ENCODE measurements at regions not wholly inside any gene's neighbourhood (a gene's known extent, or its start where the extent isn't known, plus 50 kb on each side); places are given as distances from the start of the nearest gene placed in this dataset.

- Histone ChIP-seq H3K79me2 (ENCODE audit: insufficient read depth, low read length) (no peaks in the 10 kb centered on the region), H3K27me3 (ENCODE audit: insufficient read depth, low read length) (no peaks in the 10 kb centered on the region), H3K4me2 (ENCODE audit: insufficient read depth, low read length) (no peak overlapping the region), H2AFZ (ENCODE audit: low read length) (no peak overlapping the region), H3K27ac (ENCODE audit: low read depth, low read length) (no peak overlapping the region), H3K4me3 (ENCODE audit: insufficient read depth, low read length) (no peak overlapping the region), H3K36me3 (ENCODE audit: insufficient read depth, low read length) (no peaks in the 10 kb centered on the region), H3K4me1 (ENCODE audit: insufficient read depth, low read length) (no peaks in the 10 kb centered on the region), H3K9me3 (ENCODE audit: low read depth, low read length) (no peaks in the 10 kb centered on the region), H4K20me1 (ENCODE audit: insufficient read depth, low read length) (no peaks in the 10 kb centered on the region)
- no peak for TF ChIP-seq CTCF (IDR thresholded peaks at IDR 0.05; ENCODE audit: extremely low read depth, low read depth, low read length)
- DNase-seq (ENCODE audit: insufficient read length, low spot score, missing footprints) = no peak
Measured at GRCh38 chr18:54076166-54076565, 148.3 kb downstream of the MBD2 start.

GRCh38 chr18:54075689-54076088, 148.8 kb downstream of the MBD2 start:
- DNase-seq (ENCODE audit: insufficient read length, low spot score, missing footprints) = no peak
- Histone ChIP-seq H3K4me2 (ENCODE audit: insufficient read depth, low read length) (no peak overlapping the region), H2AFZ (ENCODE audit: low read length) (no peak overlapping the region), H4K20me1 (ENCODE audit: insufficient read depth, low read length) (no peaks in the 10 kb centered on the region), H3K9me3 (ENCODE audit: low read depth, low read length) (no peaks in the 10 kb centered on the region), H3K4me3 (ENCODE audit: insufficient read depth, low read length) (no peak overlapping the region), H3K36me3 (ENCODE audit: insufficient read depth, low read length) (no peaks in the 10 kb centered on the region), H3K79me2 (ENCODE audit: insufficient read depth, low read length) (no peaks in the 10 kb centered on the region), H3K4me1 (ENCODE audit: insufficient read depth, low read length) (no peaks in the 10 kb centered on the region), H3K27me3 (ENCODE audit: insufficient read depth, low read length) (no peaks in the 10 kb centered on the region), H3K27ac (ENCODE audit: low read depth, low read length) (no peak overlapping the region)
- no peak for TF ChIP-seq CTCF (IDR thresholded peaks at IDR 0.05; ENCODE audit: extremely low read depth, low read depth, low read length)

- Histone ChIP-seq H3K4me1 (ENCODE audit: insufficient read depth, low read length) (no peaks in the 10 kb centered on the region), H3K27me3 (ENCODE audit: insufficient read depth, low read length) (no peaks in the 10 kb centered on the region), H3K36me3 (ENCODE audit: insufficient read depth, low read length) (no peaks in the 10 kb centered on the region), H3K27ac (ENCODE audit: low read depth, low read length) (no peak overlapping the region), H3K4me3 (ENCODE audit: insufficient read depth, low read length) (no peak overlapping the region), H2AFZ (ENCODE audit: low read length) (no peak overlapping the region), H4K20me1 (ENCODE audit: insufficient read depth, low read length) (no peaks in the 10 kb centered on the region), H3K79me2 (ENCODE audit: insufficient read depth, low read length) (no peaks in the 10 kb centered on the region), H3K9me3 (ENCODE audit: low read depth, low read length) (no peaks in the 10 kb centered on the region), H3K4me2 (ENCODE audit: insufficient read depth, low read length) (no peak overlapping the region)
- no peak for DNase-seq (ENCODE audit: insufficient read length, low spot score, missing footprints)
- no peak for TF ChIP-seq CTCF (IDR thresholded peaks at IDR 0.05; ENCODE audit: extremely low read depth, low read depth, low read length)
Measured at GRCh38 chr18:54069729-54070128, 154.7 kb downstream of the MBD2 start.

- H3K4me3 ChIP-seq (ENCODE audit: insufficient read depth, low read length) = no peak overlapping the region
- H3K4me2 ChIP-seq (ENCODE audit: insufficient read depth, low read length) = no peak overlapping the region
- no peaks in the 10 kb centered on the region for H3K4me1 ChIP-seq (ENCODE audit: insufficient read depth, low read length)
- H3K9me3 ChIP-seq (ENCODE audit: low read depth, low read length) = no peaks in the 10 kb centered on the region
- no peak for DNase-seq (ENCODE audit: insufficient read length, low spot score, missing footprints)
- H4K20me1 ChIP-seq (ENCODE audit: insufficient read depth, low read length) = no peaks in the 10 kb centered on the region
- no peaks in the 10 kb centered on the region for H3K36me3 ChIP-seq (ENCODE audit: insufficient read depth, low read length)
- no peaks in the 10 kb centered on the region for H3K27me3 ChIP-seq (ENCODE audit: insufficient read depth, low read length)
- no peak overlapping the region for H3K27ac ChIP-seq (ENCODE audit: low read depth, low read length)
- TF ChIP-seq CTCF (IDR thresholded peaks at IDR 0.05; ENCODE audit: extremely low read depth, low read depth, low read length) = no peak
- H2AFZ ChIP-seq (ENCODE audit: low read length) = no peak overlapping the region
- H3K79me2 ChIP-seq (ENCODE audit: insufficient read depth, low read length) = no peaks in the 10 kb centered on the region
Measured at GRCh38 chr18:54060343-54061005, 164.0 kb downstream of the MBD2 start.
